H1 (cell line): ENCODE measurements at regions not wholly inside any gene's neighbourhood (a gene's known extent, or its start where the extent isn't known, plus 50 kb on each side); places are given as distances from the start of the nearest gene placed in this dataset.

Source experiments
- BRCA1 ChIP-seq: IDR thresholded peaks from 2 replicates; pipeline ENCODE4 v1.6.1; 2012; ENCODE audit warnings: low read depth, low read length, improper control_type of control experiment
- CHD7 ChIP-seq: fragments of 300-600 bp; sonication (generic); IDR thresholded peaks from 2 replicates; pipeline ENCODE4 v1.7.1; 2012; ENCODE audit warnings: low read length, moderate library complexity, mild to moderate bottlenecking, inconsistent platforms; ENCODE audit not compliant: insufficient replicate concordance
- CREB1 ChIP-seq: IDR thresholded peaks from 2 replicates; pipeline ENCODE4 v1.6.1; 2012; ENCODE audit warnings: inconsistent platforms
- CTBP2 ChIP-seq: IDR thresholded peaks from 2 replicates; pipeline ENCODE4 v1.7.0; 2011; ENCODE audit warnings: borderline replicate concordance, mild to moderate bottlenecking, moderate library complexity, mixed read lengths, low read length; ENCODE audit not compliant: insufficient read depth, insufficient read length
- EZH2 ChIP-seq: fragments of 200-600 bp; sonication (generic); IDR thresholded peaks from 2 replicates; pipeline ENCODE4 v1.7.1; 2012; ENCODE audit warnings: low read depth, mild to moderate bottlenecking, moderate library complexity, low read length, inconsistent platforms; ENCODE audit not compliant: severe bottlenecking
- NANOG ChIP-seq: IDR thresholded peaks from 2 replicates; pipeline ENCODE4 v1.6.1; 2011; ENCODE audit warnings: low read length, low read depth, mild to moderate bottlenecking, inconsistent platforms; ENCODE audit not compliant: insufficient read depth, poor library complexity, severe bottlenecking
- RAD21 ChIP-seq, 2 experiments: IDR thresholded peaks in 1 of 2; conservative IDR thresholded peaks in 1 of 2; 2 replicates each; pipeline ENCODE4 v1.6.1; 2011; ENCODE audit warnings: low read depth in 2 of 2, low read length in 2 of 2, improper control_type of control experiment in 1 of 2, inconsistent platforms in 1 of 2, mild to moderate bottlenecking in 1 of 2, moderate library complexity in 1 of 2
- SIRT6 ChIP-seq: IDR thresholded peaks from one replicate; pipeline ENCODE4 v1.7.1; 2012; ENCODE audit warnings: low read length, inconsistent platforms
- SIX5 ChIP-seq: IDR thresholded peaks from 2 replicates; pipeline ENCODE4 v1.6.1; 2011; ENCODE audit warnings: mild to moderate bottlenecking, low read depth, low read length
- SP1 ChIP-seq: IDR thresholded peaks from 2 replicates; pipeline ENCODE4 v1.6.1; 2011; ENCODE audit warnings: low read depth, low read length
- SP4 ChIP-seq: IDR thresholded peaks from 2 replicates; pipeline ENCODE4 v1.6.1; 2012; ENCODE audit warnings: low read length, inconsistent platforms
- TBP ChIP-seq: IDR thresholded peaks from 2 replicates; pipeline ENCODE4 v1.6.1; 2011; ENCODE audit warnings: low read depth, low read length, improper control_type of control experiment

- TF ChIP-seq CHD7 (no peak), EZH2 (no peak), SIRT6 (no peak), BRCA1 (no peak), NANOG (no peak), CTBP2 (no peak), SP1 (no peak), SP4 (no peak), CREB1 (no peak), TBP (no peak), RAD21 (IDR thresholded peaks at IDR 0.05 in 1 of 2, conservative IDR thresholded peaks at IDR 0.05 in 1 of 2; ENCODE audit: low read depth in 2 of 2, low read length in 2 of 2) (peak; percentile 24 to 50; a peak in 3 of 4 replicates), SIX5 (no peak)
These were observed 67.4 kb upstream of the FBRSL1 start (continued) for GRCh38 chr12:132422381-132423043.
